ENCODE measurements at regions not wholly inside any gene's neighbourhood (a gene's known extent, or its start where the extent isn't known, plus 50 kb on each side); places are given as distances from the start of the nearest gene placed in this dataset.

DNA sequence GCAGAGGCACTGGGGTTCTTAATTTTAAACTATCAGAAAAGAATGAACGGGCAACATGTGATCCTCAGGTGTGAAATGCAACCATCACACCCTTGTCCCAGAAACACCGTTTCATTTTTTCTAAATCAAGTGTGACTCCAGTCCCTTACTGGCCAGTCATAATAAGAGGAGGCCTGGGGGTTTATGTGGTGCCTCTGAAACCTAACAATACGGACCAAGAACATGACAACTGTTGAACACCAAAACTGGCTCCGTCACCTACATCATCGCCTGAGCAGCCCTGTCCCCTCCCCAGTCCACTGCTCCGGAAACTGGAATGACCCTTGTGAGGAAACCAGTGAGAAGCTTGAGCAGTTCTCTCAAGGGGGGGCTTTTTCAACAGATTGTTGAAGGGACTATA, 55.9 kb upstream of the KIF26B start:
- intact Hi-C loops (cut with micrococcal nuclease; ENCODE audit: unreplicated experiment) (no loop called here), in situ Hi-C loops (cut with MboI) (no loop called here)
- Histone ChIP-seq H3K9me3 (replicated peaks; ENCODE audit: control insufficient read depth, insufficient read depth, low read length) (no peaks in the 10 kb centered on the region), H3K27me3 (replicated peaks in 1 of 2; ENCODE audit: control insufficient read depth in 2 of 2, insufficient read depth in 2 of 2, low read length in 1 of 2) (no peaks in the 10 kb centered on the region; a peak in 1 of 4 replicates), H3K4me2 (ENCODE audit: control insufficient read depth, insufficient read depth) (no peak overlapping the region), H3K4me3 (no peak overlapping the region), H3K4me1 (ENCODE audit: control insufficient read depth, insufficient read depth, low read length) (no peaks in the 10 kb centered on the region), H3K27ac (ENCODE audit: control insufficient read depth, insufficient read depth) (no peak overlapping the region), H2AFZ (ENCODE audit: control insufficient read depth, low read depth, low read length) (no peak overlapping the region), H3K79me2 (ENCODE audit: control insufficient read depth, insufficient read depth, low read length) (no peaks in the 10 kb centered on the region), H3K9ac (ENCODE audit: control insufficient read depth, insufficient read depth, low read length) (no peak overlapping the region), H3K36me3 (ENCODE audit: control insufficient read depth in 2 of 2, insufficient read depth in 2 of 2, low read length in 1 of 2) (no peaks in the 10 kb centered on the region), H4K20me1 (ENCODE audit: control insufficient read depth, insufficient read depth) (no peaks in the 10 kb centered on the region)
- TF ChIP-seq WRNIP1 (IDR thresholded peaks at IDR 0.05; ENCODE audit: borderline replicate concordance, low read depth, low read length), result no peak
- TF ChIP-seq, protein P1, sequence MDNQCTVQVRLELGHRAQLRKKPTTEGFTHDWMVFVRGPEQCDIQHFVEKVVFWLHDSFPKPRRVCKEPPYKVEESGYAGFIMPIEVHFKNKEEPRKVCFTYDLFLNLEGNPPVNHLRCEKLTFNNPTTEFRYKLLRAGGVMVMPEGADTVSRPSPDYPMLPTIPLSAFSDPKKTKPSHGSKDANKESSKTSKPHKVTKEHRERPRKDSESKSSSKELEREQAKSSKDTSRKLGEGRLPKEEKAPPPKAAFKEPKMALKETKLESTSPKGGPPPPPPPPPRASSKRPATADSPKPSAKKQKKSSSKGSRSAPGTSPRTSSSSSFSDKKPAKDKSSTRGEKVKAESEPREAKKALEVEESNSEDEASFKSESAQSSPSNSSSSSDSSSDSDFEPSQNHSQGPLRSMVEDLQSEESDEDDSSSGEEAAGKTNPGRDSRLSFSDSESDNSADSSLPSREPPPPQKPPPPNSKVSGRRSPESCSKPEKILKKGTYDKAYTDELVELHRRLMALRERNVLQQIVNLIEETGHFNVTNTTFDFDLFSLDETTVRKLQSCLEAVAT (IDR thresholded peaks at IDR 0.05), result no peak
- TF ChIP-seq GABPA (IDR thresholded peaks at IDR 0.05; ENCODE audit: low read depth), result no peak
- no peak for TF ChIP-seq HDAC2 (IDR thresholded peaks at IDR 0.05)
- no peak for TF ChIP-seq CEBPB (IDR thresholded peaks at IDR 0.05; ENCODE audit: borderline replicate concordance in 1 of 2, low read depth in 2 of 2, low read length in 2 of 2)
- TF ChIP-seq BRCA1 (IDR thresholded peaks at IDR 0.05; ENCODE audit: low read depth, low read length), result no peak
- no peak for TF ChIP-seq FOXM1 (IDR thresholded peaks at IDR 0.05; ENCODE audit: low read depth, low read length)
- TF ChIP-seq, protein P2, sequence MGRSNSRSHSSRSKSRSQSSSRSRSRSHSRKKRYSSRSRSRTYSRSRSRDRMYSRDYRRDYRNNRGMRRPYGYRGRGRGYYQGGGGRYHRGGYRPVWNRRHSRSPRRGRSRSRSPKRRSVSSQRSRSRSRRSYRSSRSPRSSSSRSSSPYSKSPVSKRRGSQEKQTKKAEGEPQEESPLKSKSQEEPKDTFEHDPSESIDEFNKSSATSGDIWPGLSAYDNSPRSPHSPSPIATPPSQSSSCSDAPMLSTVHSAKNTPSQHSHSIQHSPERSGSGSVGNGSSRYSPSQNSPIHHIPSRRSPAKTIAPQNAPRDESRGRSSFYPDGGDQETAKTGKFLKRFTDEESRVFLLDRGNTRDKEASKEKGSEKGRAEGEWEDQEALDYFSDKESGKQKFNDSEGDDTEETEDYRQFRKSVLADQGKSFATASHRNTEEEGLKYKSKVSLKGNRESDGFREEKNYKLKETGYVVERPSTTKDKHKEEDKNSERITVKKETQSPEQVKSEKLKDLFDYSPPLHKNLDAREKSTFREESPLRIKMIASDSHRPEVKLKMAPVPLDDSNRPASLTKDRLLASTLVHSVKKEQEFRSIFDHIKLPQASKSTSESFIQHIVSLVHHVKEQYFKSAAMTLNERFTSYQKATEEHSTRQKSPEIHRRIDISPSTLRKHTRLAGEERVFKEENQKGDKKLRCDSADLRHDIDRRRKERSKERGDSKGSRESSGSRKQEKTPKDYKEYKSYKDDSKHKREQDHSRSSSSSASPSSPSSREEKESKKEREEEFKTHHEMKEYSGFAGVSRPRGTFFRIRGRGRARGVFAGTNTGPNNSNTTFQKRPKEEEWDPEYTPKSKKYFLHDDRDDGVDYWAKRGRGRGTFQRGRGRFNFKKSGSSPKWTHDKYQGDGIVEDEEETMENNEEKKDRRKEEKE (IDR thresholded peaks at IDR 0.05), result no peak
- CTCF ChIA-PET, result no interaction called here
- POLR2A ChIA-PET, result no interaction called here
- RAD21 ChIA-PET (ENCODE audit: unreplicated experiment), result no interaction called here
- ATAC-seq (no peak), DNase-seq (ENCODE audit: low read depth, low spot score) (no peak), FAIRE-seq (no peak)
- 29% methylated on average over 6 of the region's 6 CpGs for WGBS (ENCODE audit: insufficient coverage, insufficient replicate concordance, low lambda C conversion rate, missing lambda C conversion rate)
- no TSS peak for BruUV-seq (replicated peaks)
- SMC1A ChIA-PET (ENCODE audit: uncharacterized antibody, unreplicated experiment), result no interaction called here
